Stomach (tissue), 8 donors: ENCODE measurements at regions not wholly inside any gene's neighbourhood (a gene's known extent, or its start where the extent isn't known, plus 50 kb on each side); places are given as distances from the start of the nearest gene placed in this dataset.

ENCODE experiments used
- DNase-seq, 2 donors: peaks; one replicate each; pipeline versions ENCODE4 v3.0.0 to v3.0.0-alpha.2; 2013 to 2019
- H3K27ac ChIP-seq, 5 donors: fragments of 200-600 bp in 4 of 5; sonication (generic) in 4 of 5; one replicate each; pipeline ENCODE4 v1.5.1; 2013 to 2019; ENCODE audit warnings: mild to moderate bottlenecking in 1 of 5, moderate library complexity in 1 of 5
- H3K27me3 ChIP-seq, 3 donors: fragments of 200-600 bp; sonication (generic); one replicate each; pipeline ENCODE4 v1.5.1; 2017 to 2019; ENCODE audit warnings: mixed run types in 1 of 3
- H3K36me3 ChIP-seq, 4 donors: fragments of 200-600 bp; sonication (generic); 1 replicate in 3 of 4; 2 replicates in 1 of 4; pipeline ENCODE4 v1.5.1; 2016 to 2019
- H3K4me1 ChIP-seq, 4 donors: fragments of 200-600 bp; sonication (generic); one replicate each; pipeline ENCODE4 v1.5.1; 2016 to 2019
- H3K4me3 ChIP-seq, 4 donors: fragments of 200-600 bp; sonication (generic) in 3 of 4; one replicate each; pipeline ENCODE4 v1.5.1; 2016 to 2019; ENCODE audit warnings: mild to moderate bottlenecking in 1 of 4
- H3K9me3 ChIP-seq, 4 donors: fragments of 200-600 bp; sonication (generic); one replicate each; pipeline ENCODE4 v1.5.1; 2016 to 2019
- EP300 ChIP-seq: sonication (generic); formaldehyde crosslinking; IDR thresholded peaks from one replicate; pipeline ENCODE4 v1.6.1; 2017; ENCODE audit warnings: antibody characterized with exemption
- POLR2A ChIP-seq, 4 donors: fragments of 450-650 bp; IDR thresholded peaks; one replicate each; pipeline ENCODE4 v1.6.1; 2016; ENCODE audit warnings: antibody characterized with exemption in 4 of 4, control low read depth in 2 of 4, mild to moderate bottlenecking in 1 of 4, moderate library complexity in 1 of 4
- POLR2AphosphoS5 ChIP-seq, 3 donors: sonication (generic); formaldehyde crosslinking; IDR thresholded peaks; one replicate each; pipeline ENCODE4 v1.6.1; 2016; ENCODE audit warnings: antibody characterized with exemption in 3 of 3
- WGBS, 5 donors: extraction: QIAGEN DNeasy Blood & Tissue Kit in 3 of 5; methylation state at CpG; one replicate each; pipeline versions ENCODE4 v1.1.5 to v1.1.7; 2013 to 2018; 5-methylcytosine and 5-hydroxymethylcytosine counted together
- intact Hi-C: fragments of 100-400 bp; cut with DNase I; formaldehyde crosslinking; loops from one replicate; pipeline ENCODE4 v1.15.1; 2023; ENCODE audit warnings: low total_unique reads
- TF ChIP-seq, protein P1 (sequence below), 7 experiments: fragments of 450-650 bp in 4 of 7; fragments of 200-600 bp in 3 of 7; sonication (generic) in 3 of 7; IDR thresholded peaks; one replicate each; pipeline ENCODE4 v1.5.1; 2016 to 2019; ENCODE audit warnings: antibody characterized with exemption in 7 of 7, control low read depth in 2 of 7, mild to moderate bottlenecking in 1 of 7
- donor health status: healthy with polysubstance abuse.
- donor health status: Bipolar disorder and iron deficiency.
- donor health status: healthy.

DNA sequence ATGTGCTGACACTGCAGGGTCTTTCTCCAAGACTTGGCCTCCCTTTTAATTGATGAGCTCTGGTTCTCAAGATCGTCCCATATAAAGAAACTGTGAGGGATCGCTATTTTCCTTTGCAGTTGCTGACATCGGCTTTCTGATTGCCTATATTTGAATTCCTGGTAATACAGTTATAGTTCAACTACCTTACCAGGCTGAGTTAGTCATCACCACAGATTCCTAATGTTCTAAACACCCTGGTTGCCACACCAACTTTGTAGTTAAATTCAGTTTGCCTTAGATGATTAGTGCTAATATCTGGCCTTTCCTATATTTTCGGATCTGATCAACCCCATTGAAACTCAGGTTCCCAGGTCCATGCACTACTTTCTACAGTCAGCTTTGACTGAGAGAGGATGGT lies 125.0 kb downstream of the GMNC start:
- Histone ChIP-seq H3K27me3 (no peaks in the 10 kb centered on the region), H3K36me3 (no peaks in the 10 kb centered on the region), H3K27ac (no peak overlapping the region), H3K4me1 (no peaks in the 10 kb centered on the region), H3K9me3 (no peaks in the 10 kb centered on the region), H3K4me3 (no peak overlapping the region)
- TF ChIP-seq POLR2A (IDR thresholded peaks at IDR 0.05): no peak
- TF ChIP-seq, protein P1, sequence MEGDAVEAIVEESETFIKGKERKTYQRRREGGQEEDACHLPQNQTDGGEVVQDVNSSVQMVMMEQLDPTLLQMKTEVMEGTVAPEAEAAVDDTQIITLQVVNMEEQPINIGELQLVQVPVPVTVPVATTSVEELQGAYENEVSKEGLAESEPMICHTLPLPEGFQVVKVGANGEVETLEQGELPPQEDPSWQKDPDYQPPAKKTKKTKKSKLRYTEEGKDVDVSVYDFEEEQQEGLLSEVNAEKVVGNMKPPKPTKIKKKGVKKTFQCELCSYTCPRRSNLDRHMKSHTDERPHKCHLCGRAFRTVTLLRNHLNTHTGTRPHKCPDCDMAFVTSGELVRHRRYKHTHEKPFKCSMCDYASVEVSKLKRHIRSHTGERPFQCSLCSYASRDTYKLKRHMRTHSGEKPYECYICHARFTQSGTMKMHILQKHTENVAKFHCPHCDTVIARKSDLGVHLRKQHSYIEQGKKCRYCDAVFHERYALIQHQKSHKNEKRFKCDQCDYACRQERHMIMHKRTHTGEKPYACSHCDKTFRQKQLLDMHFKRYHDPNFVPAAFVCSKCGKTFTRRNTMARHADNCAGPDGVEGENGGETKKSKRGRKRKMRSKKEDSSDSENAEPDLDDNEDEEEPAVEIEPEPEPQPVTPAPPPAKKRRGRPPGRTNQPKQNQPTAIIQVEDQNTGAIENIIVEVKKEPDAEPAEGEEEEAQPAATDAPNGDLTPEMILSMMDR (IDR thresholded peaks at IDR 0.05): no peak
- TF ChIP-seq EP300: no peak
- TF ChIP-seq POLR2AphosphoS5 (IDR thresholded peaks at IDR 0.05): no peak
- 91 to 95% (median 94%) methylated on average over 4 of the region's 4 CpGs for WGBS, 5 donors
- intact Hi-C loops: no loop called here
- DNase-seq: no peak

DNA sequence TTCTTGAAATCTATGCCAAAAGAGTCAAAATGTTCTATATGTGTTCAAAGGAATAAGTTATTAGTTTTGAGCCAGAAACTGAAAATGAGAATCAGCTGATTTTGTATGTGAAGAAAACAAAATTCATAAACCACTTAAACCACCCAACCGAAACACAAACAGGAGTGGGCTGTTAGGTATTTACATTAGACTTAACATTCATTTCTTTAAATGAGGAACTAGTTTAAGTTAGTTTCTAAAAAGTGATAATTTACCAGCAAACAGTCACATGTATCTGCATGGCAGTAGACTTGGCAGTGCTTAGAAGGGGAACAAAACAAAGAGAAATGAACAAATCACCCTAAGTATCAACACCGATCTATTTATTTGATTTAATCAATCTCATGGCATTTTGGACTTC lies 128.0 kb downstream of the GMNC start:
- no peaks in the 10 kb centered on the region for H3K9me3 ChIP-seq
- no peaks in the 10 kb centered on the region for H3K36me3 ChIP-seq
- no peaks in the 10 kb centered on the region for H3K4me1 ChIP-seq
- H3K27ac ChIP-seq: no peak overlapping the region
- no peak for DNase-seq
- TF ChIP-seq EP300: no peak
- TF ChIP-seq, protein P1 (IDR thresholded peaks at IDR 0.05): no peak
- no peak for TF ChIP-seq POLR2AphosphoS5 (IDR thresholded peaks at IDR 0.05)
- no peak for TF ChIP-seq POLR2A (IDR thresholded peaks at IDR 0.05)
- WGBS, 5 donors: 75 to 88% (median 84%) methylated on average over 2 of the region's 2 CpGs
- intact Hi-C loops: no loop called here
- H3K4me3 ChIP-seq: no peak overlapping the region
- no peaks in the 10 kb centered on the region for H3K27me3 ChIP-seq

DNA sequence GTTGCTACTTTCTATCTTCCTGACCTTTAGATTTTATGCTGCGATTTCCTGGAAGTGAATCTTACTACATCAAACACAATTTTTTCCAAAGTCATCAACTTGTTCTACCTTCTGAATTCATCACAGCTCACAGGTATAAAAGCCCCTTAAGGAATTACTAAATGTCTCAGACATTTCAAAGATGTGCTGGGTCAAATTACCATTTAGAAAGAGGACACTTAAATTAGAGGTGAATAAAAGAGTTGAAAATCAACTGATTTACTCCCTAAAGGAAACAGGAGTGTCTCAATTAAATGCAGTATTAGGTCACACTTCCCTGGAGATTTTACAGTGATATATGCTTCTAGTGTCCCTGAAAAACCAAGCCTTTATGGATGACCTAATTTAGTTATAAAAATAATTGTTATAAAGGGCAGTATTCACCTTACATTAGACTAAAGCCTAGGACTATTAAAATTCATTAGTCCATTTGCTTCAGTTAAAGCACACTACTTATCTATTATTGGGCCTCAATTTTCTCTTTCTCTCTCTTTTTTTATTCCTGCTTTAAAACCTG lies 128.8 kb downstream of the GMNC start:
- Histone ChIP-seq H3K27ac (no peak overlapping the region), H3K9me3 (no peaks in the 10 kb centered on the region), H3K36me3 (no peaks in the 10 kb centered on the region), H3K4me3 (no peak overlapping the region), H3K4me1 (no peaks in the 10 kb centered on the region), H3K27me3 (no peaks in the 10 kb centered on the region)
- WGBS, 5 donors: 64 to 76% (median 74%) methylated on average over 1 of the region's 1 CpG
- TF ChIP-seq EP300 (no peak), POLR2A (IDR thresholded peaks at IDR 0.05) (no peak), POLR2AphosphoS5 (IDR thresholded peaks at IDR 0.05) (no peak)
- TF ChIP-seq, protein P1 (IDR thresholded peaks at IDR 0.05): no peak
- DNase-seq: no peak
- intact Hi-C loops: no loop called here

DNA sequence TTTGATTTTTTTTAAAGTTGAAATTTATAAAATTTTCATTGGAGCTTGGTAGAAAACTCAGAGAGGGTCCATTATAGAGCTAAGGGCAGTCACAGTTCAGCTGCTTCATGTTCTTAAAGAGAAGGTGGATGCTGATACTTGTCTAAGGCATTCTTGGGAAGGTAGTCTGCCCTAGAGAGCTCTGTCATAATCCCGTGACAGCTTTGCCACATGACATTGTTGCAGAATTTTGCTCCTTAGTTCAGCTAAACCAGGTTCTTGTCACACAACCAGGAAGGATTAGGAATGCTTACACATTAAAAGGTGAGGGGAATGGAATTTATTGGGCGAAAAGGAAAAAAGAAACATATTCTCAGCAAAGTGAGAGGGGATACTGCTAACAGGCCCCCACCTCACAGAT lies 130.9 kb downstream of the GMNC start:
- 82 to 100% (median 85%) methylated on average over 2 of the region's 2 CpGs for WGBS, 5 donors
- Histone ChIP-seq H3K27me3 (no peaks in the 10 kb centered on the region), H3K9me3 (no peaks in the 10 kb centered on the region), H3K4me1 (no peaks in the 10 kb centered on the region), H3K4me3 (no peak overlapping the region), H3K27ac (no peak overlapping the region), H3K36me3 (no peaks in the 10 kb centered on the region)
- TF ChIP-seq, protein P1 (IDR thresholded peaks at IDR 0.05): no peak
- TF ChIP-seq POLR2A (IDR thresholded peaks at IDR 0.05) (no peak), EP300 (no peak), POLR2AphosphoS5 (IDR thresholded peaks at IDR 0.05) (no peak)
- DNase-seq: no peak
- intact Hi-C loops: no loop called here
